ENCODE measurements at regions not wholly inside any gene's neighbourhood (a gene's known extent, or its start where the extent isn't known, plus 50 kb on each side); places are given as distances from the start of the nearest gene placed in this dataset.

DNA sequence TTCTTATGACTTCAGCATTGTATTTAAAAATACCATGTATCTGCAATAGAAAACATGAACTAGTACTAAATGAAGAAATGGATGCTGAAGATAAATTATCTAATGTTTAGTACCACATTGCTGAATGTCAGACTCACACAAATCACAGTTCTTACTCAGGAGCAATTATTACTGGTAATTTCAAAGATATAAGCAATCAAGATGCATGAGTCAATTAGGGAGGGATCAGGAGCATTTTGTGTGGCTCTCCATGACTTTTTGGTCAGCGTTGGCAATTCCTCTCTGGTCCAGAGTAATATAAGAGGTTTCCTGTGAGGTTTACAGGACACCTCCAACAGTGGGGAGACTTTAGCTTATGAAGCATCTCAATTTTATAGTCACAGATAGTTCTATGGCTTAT is 167.0 kb upstream of the PCDH7 start:
- no peak overlapping the region for H3K4me2 ChIP-seq (replicated peaks; ENCODE audit: extremely low read depth, low read length, poor library complexity, severe bottlenecking)
- DNase-seq: no peak
- peaks cover 0 to 11% (median 0%) of the 10 kb centered on the region in 7 donors for H3K9me3 Mint-ChIP-seq
- intact Hi-C loops (cut with micrococcal nuclease): no loop called here
- no peaks in the 10 kb centered on the region for H3K27me3 ChIP-seq (ENCODE audit: control insufficient read depth in 2 of 2, insufficient read depth in 2 of 2, low read length in 2 of 2)
- H3K27ac Mint-ChIP-seq: no peak overlapping the region
- H4K20me1 ChIP-seq (ENCODE audit: insufficient read depth, low read length): no peaks in the 10 kb centered on the region
- H3K79me2 ChIP-seq (ENCODE audit: insufficient read depth, low read length): no peaks in the 10 kb centered on the region
- WGBS (ENCODE audit: insufficient coverage): 100% methylated on average over 1 of the region's 1 CpG
- no peak overlapping the region for H3K4me3 Mint-ChIP-seq
- no peaks in the 10 kb centered on the region for H3K4me1 ChIP-seq (ENCODE audit: control insufficient read depth in 1 of 2, insufficient read depth in 2 of 2, low read length in 2 of 2)
- no peaks in the 10 kb centered on the region for H3K36me3 ChIP-seq (replicated peaks in 1 of 2; ENCODE audit: control insufficient read depth in 1 of 2, insufficient read depth in 2 of 2, low read length in 2 of 2)
- no peak overlapping the region for H2AFZ ChIP-seq (ENCODE audit: insufficient read depth, low read depth, low read length, poor library complexity, severe bottlenecking)
- H3K9ac ChIP-seq (ENCODE audit: insufficient read depth, low read length, poor library complexity, severe bottlenecking): no peak overlapping the region
- H3K4me1 Mint-ChIP-seq: no peaks in the 10 kb centered on the region
- H3K27ac ChIP-seq (ENCODE audit: low read depth in 1 of 2, low read length in 2 of 2): no peak overlapping the region
- no peaks in the 10 kb centered on the region for H3K27me3 Mint-ChIP-seq (ENCODE audit: low read depth in 3 of 3)
- no peaks in the 10 kb centered on the region for H3K36me3 Mint-ChIP-seq
- no peak overlapping the region for H3K4me3 ChIP-seq (replicated peaks in 1 of 3; ENCODE audit: low read depth in 2 of 3, low read length in 3 of 3)
- no peaks in the 10 kb centered on the region for H3K9me3 ChIP-seq (replicated peaks in 1 of 2; ENCODE audit: control insufficient read depth in 1 of 2, insufficient read depth in 1 of 2, low read length in 2 of 2)
- no peak for TF ChIP-seq CTCF (IDR thresholded peaks at IDR 0.05)

- no peak overlapping the region for H3K27ac ChIP-seq (ENCODE audit: low read depth in 1 of 2, low read length in 2 of 2)
- H3K9ac ChIP-seq (ENCODE audit: insufficient read depth, low read length, poor library complexity, severe bottlenecking): no peak overlapping the region
- no peak overlapping the region for H2AFZ ChIP-seq (ENCODE audit: insufficient read depth, low read depth, low read length, poor library complexity, severe bottlenecking)
- Mint-ChIP-seq H3K9me3 (peaks cover 0 to 13% (median 3%) of the 10 kb centered on the region in 7 donors), H3K27ac (no peak overlapping the region), H3K4me1 (no peaks in the 10 kb centered on the region), H3K36me3 (no peaks in the 10 kb centered on the region), H3K4me3 (no peak overlapping the region), H3K27me3 (ENCODE audit: low read depth in 3 of 3) (no peaks in the 10 kb centered on the region)
- no peaks in the 10 kb centered on the region for H4K20me1 ChIP-seq (ENCODE audit: insufficient read depth, low read length)
- no peaks in the 10 kb centered on the region for H3K4me1 ChIP-seq (ENCODE audit: control insufficient read depth in 1 of 2, insufficient read depth in 2 of 2, low read length in 2 of 2)
- no peaks in the 10 kb centered on the region for H3K9me3 ChIP-seq (replicated peaks in 1 of 2; ENCODE audit: control insufficient read depth in 1 of 2, insufficient read depth in 1 of 2, low read length in 2 of 2)
- no peaks in the 10 kb centered on the region for H3K27me3 ChIP-seq (ENCODE audit: control insufficient read depth in 2 of 2, insufficient read depth in 2 of 2, low read length in 2 of 2)
- DNase-seq: no peak
- TF ChIP-seq CTCF (IDR thresholded peaks at IDR 0.05): no peak
- H3K4me2 ChIP-seq (replicated peaks; ENCODE audit: extremely low read depth, low read length, poor library complexity, severe bottlenecking): no peak overlapping the region
- no peak overlapping the region for H3K4me3 ChIP-seq (replicated peaks in 1 of 3; ENCODE audit: low read depth in 2 of 3, low read length in 3 of 3)
- H3K79me2 ChIP-seq (ENCODE audit: insufficient read depth, low read length): no peaks in the 10 kb centered on the region
- intact Hi-C loops (cut with micrococcal nuclease): no loop called here
- H3K36me3 ChIP-seq (replicated peaks in 1 of 2; ENCODE audit: control insufficient read depth in 1 of 2, insufficient read depth in 2 of 2, low read length in 2 of 2): no peaks in the 10 kb centered on the region
- WGBS (ENCODE audit: insufficient coverage): 75% methylated on average over 1 of the region's 1 CpG
These were observed 166.5 kb upstream of the PCDH7 start for GRCh38 chr4:30553706-30554105.

Data from CD14-positive monocyte (primary cell).